Thyroid gland (tissue), 4 donors: ENCODE measurements at regions not wholly inside any gene's neighbourhood (a gene's known extent, or its start where the extent isn't known, plus 50 kb on each side); places are given as distances from the start of the nearest gene placed in this dataset.

Source experiments
- DNase-seq, 2 donors: peaks; one replicate each; pipeline ENCODE4 v3.0.0-alpha.2; 2019
- H3K27ac ChIP-seq, 3 donors: fragments of 200-600 bp; sonication (generic); 1 replicate in 2 of 3; 2 replicates in 1 of 3; pipeline ENCODE4 v1.5.1; 2016 to 2019; ENCODE audit warnings: mild to moderate bottlenecking in 1 of 3, moderate library complexity in 1 of 3
- H3K27me3 ChIP-seq: fragments of 200-600 bp; sonication (generic); one replicate; pipeline ENCODE4 v1.5.1; 2019
- H3K36me3 ChIP-seq, 2 donors: fragments of 200-600 bp; sonication (generic); one replicate each; pipeline ENCODE4 v1.5.1; 2016 to 2019
- H3K4me1 ChIP-seq, 2 donors: fragments of 200-600 bp; sonication (generic); one replicate each; pipeline ENCODE4 v1.5.1; 2017 to 2019
- H3K4me3 ChIP-seq, 3 donors: fragments of 200-600 bp; sonication (generic); replicated peaks in 1 of 3; 1 replicate in 2 of 3; 2 replicates in 1 of 3; pipeline ENCODE4 v1.5.1; 2016; ENCODE audit warnings: mild to moderate bottlenecking in 1 of 3
- H3K9me3 ChIP-seq: fragments of 200-600 bp; sonication (generic); one replicate; pipeline ENCODE4 v1.5.1; 2017
- POLR2A ChIP-seq, 2 donors: fragments of 450-650 bp; IDR thresholded peaks; one replicate each; pipeline ENCODE4 v1.6.1; 2017; ENCODE audit warnings: antibody characterized with exemption in 2 of 2, mild to moderate bottlenecking in 2 of 2, moderate library complexity in 1 of 2
- WGBS, 2 donors: methylation state at CpG; one replicate each; pipeline ENCODE4 v1.1.5; 2017; 5-methylcytosine and 5-hydroxymethylcytosine counted together
- intact Hi-C: fragments of 100-400 bp; cut with DNase I; formaldehyde crosslinking; loops from one replicate; pipeline ENCODE4 v1.15.1; 2023
- TF ChIP-seq, protein P1 (sequence below), 6 experiments: fragments of 200-600 bp in 3 of 6; fragments of 450-650 bp in 3 of 6; sonication (generic) in 3 of 6; IDR thresholded peaks; one replicate each; pipeline ENCODE4 v1.5.1; 2016 to 2019; ENCODE audit warnings: antibody characterized with exemption in 6 of 6, mild to moderate bottlenecking in 2 of 6, inconsistent platforms in 1 of 6, moderate library complexity in 1 of 6

DNA sequence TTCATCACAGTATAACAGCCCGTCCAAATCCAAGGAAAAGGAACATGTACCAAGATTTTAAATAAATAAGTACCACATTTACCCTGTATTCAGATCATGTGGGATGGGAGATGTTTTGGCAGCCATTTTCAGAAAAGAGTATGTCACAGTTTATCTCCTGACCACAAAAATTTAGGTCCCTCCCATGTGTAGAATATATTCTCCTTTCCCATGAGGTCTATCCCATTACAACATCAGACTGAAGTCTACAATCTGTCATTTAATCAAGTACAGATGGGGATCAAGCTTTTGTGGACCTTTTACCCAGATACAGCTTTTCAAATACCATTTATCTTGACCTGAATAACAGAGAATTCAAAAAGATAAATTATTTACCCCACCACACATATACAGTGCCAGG is 444.5 kb downstream of the PLOD2 start:
- Histone ChIP-seq H3K4me3 (no peak overlapping the region), H3K27me3 (no peaks in the 10 kb centered on the region), H3K9me3 (no peaks in the 10 kb centered on the region), H3K27ac (no peak overlapping the region), H3K36me3 (no peaks in the 10 kb centered on the region), H3K4me1 (no peaks in the 10 kb centered on the region)
- TF ChIP-seq, protein P1, sequence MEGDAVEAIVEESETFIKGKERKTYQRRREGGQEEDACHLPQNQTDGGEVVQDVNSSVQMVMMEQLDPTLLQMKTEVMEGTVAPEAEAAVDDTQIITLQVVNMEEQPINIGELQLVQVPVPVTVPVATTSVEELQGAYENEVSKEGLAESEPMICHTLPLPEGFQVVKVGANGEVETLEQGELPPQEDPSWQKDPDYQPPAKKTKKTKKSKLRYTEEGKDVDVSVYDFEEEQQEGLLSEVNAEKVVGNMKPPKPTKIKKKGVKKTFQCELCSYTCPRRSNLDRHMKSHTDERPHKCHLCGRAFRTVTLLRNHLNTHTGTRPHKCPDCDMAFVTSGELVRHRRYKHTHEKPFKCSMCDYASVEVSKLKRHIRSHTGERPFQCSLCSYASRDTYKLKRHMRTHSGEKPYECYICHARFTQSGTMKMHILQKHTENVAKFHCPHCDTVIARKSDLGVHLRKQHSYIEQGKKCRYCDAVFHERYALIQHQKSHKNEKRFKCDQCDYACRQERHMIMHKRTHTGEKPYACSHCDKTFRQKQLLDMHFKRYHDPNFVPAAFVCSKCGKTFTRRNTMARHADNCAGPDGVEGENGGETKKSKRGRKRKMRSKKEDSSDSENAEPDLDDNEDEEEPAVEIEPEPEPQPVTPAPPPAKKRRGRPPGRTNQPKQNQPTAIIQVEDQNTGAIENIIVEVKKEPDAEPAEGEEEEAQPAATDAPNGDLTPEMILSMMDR (IDR thresholded peaks at IDR 0.05) = no peak
- TF ChIP-seq POLR2A (IDR thresholded peaks at IDR 0.05) = no peak
- DNase-seq = no peak
- intact Hi-C loops = no loop called here
- 94% methylated on average over 1 of the region's 1 CpG for WGBS, 2 donors

GRCh38 chr3:145719114-145719513 is 441.9 kb downstream of the PLOD2 start:
- 45 to 49% methylated on average over 1 of the region's 1 CpG for WGBS, 2 donors

DNA sequence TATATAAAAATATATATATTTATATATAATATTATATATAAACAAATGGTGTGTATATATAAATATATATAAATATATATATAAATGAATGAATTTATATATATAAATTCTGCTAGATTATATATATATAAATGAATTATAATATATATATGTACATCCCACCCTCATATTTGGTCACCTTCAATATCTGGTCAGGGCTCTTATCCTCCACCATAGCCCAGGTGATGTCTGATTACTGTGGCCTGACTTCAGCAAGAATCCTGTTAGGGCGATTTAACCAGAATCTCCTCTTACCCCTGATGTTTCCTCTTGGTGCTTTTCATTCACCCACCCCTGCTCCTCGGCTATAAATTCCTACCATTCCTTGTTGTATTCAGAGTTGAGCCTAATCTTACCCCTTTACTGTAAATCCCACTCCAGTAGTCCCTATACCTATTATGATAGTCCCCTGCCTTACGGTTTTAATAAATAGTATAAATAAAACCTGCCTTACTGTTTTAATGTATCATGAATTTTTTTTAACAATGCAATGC is 439.6 kb downstream of the PLOD2 start:
- H3K27ac ChIP-seq = no peak overlapping the region
- no peak overlapping the region for H3K4me3 ChIP-seq
- no peaks in the 10 kb centered on the region for H3K4me1 ChIP-seq
- H3K27me3 ChIP-seq = no peaks in the 10 kb centered on the region
- 90% methylated on average over 3 of the region's 3 CpGs for WGBS, 2 donors
- intact Hi-C loops = no loop called here
- no peaks in the 10 kb centered on the region for H3K36me3 ChIP-seq
- no peaks in the 10 kb centered on the region for H3K9me3 ChIP-seq
- TF ChIP-seq, protein P1 (IDR thresholded peaks at IDR 0.05) = no peak
- TF ChIP-seq POLR2A (IDR thresholded peaks at IDR 0.05) = no peak
- no peak for DNase-seq

More at GRCh38 chr3:145719114-145719513, 441.9 kb downstream of the PLOD2 start:
- Histone ChIP-seq H3K4me1 (no peaks in the 10 kb centered on the region), H3K9me3 (no peaks in the 10 kb centered on the region), H3K4me3 (no peak overlapping the region), H3K27me3 (no peaks in the 10 kb centered on the region), H3K27ac (no peak overlapping the region), H3K36me3 (no peaks in the 10 kb centered on the region)
- no peak for DNase-seq
- intact Hi-C loops = no loop called here
- TF ChIP-seq POLR2A (IDR thresholded peaks at IDR 0.05) = no peak
- TF ChIP-seq, protein P1 (IDR thresholded peaks at IDR 0.05) = no peak

DNA sequence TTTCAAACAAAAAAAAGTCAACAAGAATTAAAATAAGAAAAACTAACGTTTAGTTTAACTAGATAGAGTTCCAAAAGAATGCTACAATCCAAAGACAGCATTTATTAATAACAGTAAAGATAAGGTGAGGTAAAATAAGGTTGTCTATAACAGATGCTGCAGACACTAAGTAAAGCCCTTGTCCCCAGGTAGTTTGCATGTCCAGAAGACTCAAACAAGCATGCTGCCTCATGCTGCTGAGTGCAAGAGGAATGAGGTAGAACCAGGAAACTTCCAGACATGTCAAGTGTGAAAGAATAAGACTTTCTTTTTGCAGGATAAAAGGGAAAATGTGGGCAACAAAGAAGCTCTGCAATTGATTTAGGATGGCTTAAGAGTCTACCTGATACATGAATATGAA is 439.2 kb downstream of the PLOD2 start:
- Histone ChIP-seq H3K4me1 (no peaks in the 10 kb centered on the region), H3K4me3 (no peak overlapping the region), H3K27me3 (no peaks in the 10 kb centered on the region), H3K36me3 (no peaks in the 10 kb centered on the region), H3K27ac (no peak overlapping the region), H3K9me3 (no peaks in the 10 kb centered on the region)
- DNase-seq = no peak
- intact Hi-C loops = no loop called here
- WGBS, 2 donors = 79 to 85% methylated on average over 1 of the region's 1 CpG
- no peak for TF ChIP-seq POLR2A (IDR thresholded peaks at IDR 0.05)
- TF ChIP-seq, protein P1 (IDR thresholded peaks at IDR 0.05) = no peak

DNA sequence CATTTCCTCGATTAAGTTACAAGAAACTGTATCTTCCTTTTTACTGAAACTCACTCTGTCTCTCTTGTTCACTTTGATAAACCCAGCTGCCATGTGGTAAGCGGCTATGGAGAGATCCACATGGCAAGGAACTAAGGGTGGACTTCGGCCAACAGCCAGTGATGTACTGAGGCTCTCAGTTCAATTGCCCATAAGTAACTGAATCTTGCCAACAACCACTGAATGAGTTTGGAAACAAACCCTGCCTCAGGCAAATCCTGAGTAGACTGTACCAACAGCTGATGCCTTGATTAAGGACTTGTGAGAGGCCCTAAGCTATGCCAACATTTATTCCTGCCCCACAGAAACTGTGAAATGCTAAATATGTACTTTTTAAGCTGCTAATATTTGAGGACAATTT is 433.5 kb downstream of the PLOD2 start:
- Histone ChIP-seq H3K27me3 (no peaks in the 10 kb centered on the region), H3K27ac (no peak overlapping the region), H3K4me1 (no peaks in the 10 kb centered on the region), H3K9me3 (no peaks in the 10 kb centered on the region), H3K36me3 (no peaks in the 10 kb centered on the region), H3K4me3 (no peak overlapping the region)
- DNase-seq = no peak
- no peak for TF ChIP-seq POLR2A (IDR thresholded peaks at IDR 0.05)
- TF ChIP-seq, protein P1 (IDR thresholded peaks at IDR 0.05) = no peak
- intact Hi-C loops = no loop called here
- 89 to 90% methylated on average over 3 of the region's 3 CpGs for WGBS, 2 donors
